Activated CD4-positive, alpha-beta T cell treated with anti-CD3 and anti-CD28 coated beads for 1 hour (primary cell): ENCODE measurements at regions not wholly inside any gene's neighbourhood (a gene's known extent, or its start where the extent isn't known, plus 50 kb on each side); places are given as distances from the start of the nearest gene placed in this dataset.

Experiments
- DNase-seq: peaks from one replicate; pipeline ENCODE4 v3.0.0-alpha.2; 2020

- no peak for DNase-seq
Measured at GRCh38 chr2:128622371-128622770, 303.7 kb upstream of the HS6ST1 start.

GRCh38 chr2:128622955-128623620 lies 304.4 kb upstream of the HS6ST1 start:
- no peak for DNase-seq

GRCh38 chr2:128623776-128624761 lies 305.4 kb upstream of the HS6ST1 start:
- DNase-seq, result no peak

DNA sequence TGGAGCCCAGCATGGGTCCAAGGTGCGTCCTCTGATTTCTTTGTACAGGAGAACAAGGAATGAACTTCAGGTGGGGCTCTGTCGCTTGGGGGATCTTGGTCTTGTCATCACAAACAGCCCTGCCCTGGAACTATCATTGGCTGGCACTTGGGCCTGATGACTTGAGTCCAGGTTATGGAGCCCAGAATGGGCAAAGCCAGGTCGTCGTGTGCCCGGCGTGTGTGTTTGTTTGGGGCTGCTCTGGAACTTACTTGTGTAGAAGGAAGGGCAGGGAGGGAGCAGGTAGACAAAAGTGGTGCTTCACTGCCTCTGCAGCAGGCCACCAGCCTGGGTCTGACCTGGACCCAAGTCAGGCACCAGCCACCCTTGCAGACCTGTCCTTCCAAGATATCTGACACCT lies 306.3 kb upstream of the HS6ST1 start:
- no peak for DNase-seq

GRCh38 chr2:128625421-128625820 lies 306.8 kb upstream of the HS6ST1 start:
- DNase-seq, result no peak

- DNase-seq, result no peak
Measured at GRCh38 chr2:128625963-128626759, 307.5 kb upstream of the HS6ST1 start.

- DNase-seq, result no peak
Measured at GRCh38 chr2:128626760-128627511, 308.3 kb upstream of the HS6ST1 start.

GRCh38 chr2:128628206-128628605 lies 309.5 kb upstream of the HS6ST1 start:
- no peak for DNase-seq

- no peak for DNase-seq
Measured at GRCh38 chr2:128628996-128629395, 310.3 kb upstream of the HS6ST1 start.

GRCh38 chr2:128630974-128631697 lies 312.5 kb upstream of the HS6ST1 start:
- no peak for DNase-seq

- no peak for DNase-seq
Measured at GRCh38 chr2:128631698-128632500, 313.2 kb upstream of the HS6ST1 start.

DNA sequence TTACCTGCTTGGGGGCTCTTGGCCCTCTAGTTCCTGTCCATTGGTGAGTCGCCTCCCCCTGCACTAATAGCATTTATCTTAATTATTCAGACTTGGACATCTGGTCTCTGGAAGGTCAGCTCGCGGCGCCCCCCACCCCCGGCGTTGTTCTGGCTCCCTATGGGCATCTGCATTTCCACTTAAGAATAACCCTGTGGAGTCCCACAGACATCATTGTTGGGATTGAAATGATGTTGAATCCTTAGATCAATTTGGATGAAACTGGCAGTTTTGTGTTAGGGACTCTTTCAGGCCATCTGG lies 313.8 kb upstream of the HS6ST1 start:
- DNase-seq, result no peak

GRCh38 chr2:128633501-128633900 lies 314.8 kb upstream of the HS6ST1 start:
- DNase-seq, result no peak

GRCh38 chr2:128635361-128635900 lies 316.8 kb upstream of the HS6ST1 start:
- no peak for DNase-seq

GRCh38 chr2:128636802-128637147 lies 318.1 kb upstream of the HS6ST1 start:
- no peak for DNase-seq

DNA sequence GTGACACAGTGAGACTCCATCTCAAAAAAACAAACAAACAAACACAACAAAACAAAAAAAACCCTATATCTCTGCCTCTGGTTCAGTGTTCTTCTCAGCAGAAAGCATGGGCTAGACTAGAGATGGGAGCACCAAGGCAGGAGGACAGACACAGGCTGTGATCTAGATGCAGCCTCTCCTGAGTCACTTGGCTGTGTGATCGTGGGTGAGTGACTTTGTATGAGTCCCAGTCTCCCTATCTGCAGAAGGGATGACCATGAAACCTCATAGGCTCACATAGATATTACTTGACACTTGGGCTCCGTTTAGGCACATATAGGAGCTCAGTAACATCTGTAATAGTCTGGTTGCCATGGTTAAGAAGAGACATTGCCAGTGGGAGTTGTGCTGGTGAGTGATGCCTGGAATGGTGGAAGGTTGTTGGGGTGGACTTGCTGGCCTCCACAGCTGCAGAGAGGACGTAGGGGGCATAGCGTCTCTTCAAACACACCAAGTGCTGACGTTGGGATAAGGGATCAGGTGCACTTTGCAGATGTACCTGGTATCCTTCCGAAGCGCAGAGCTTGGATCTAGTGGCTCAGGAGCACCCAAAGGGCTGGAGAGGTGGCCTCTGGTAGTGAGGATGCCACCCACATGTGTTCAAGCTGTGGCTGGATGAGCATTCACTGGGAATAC lies 318.9 kb upstream of the HS6ST1 start:
- no peak for DNase-seq

- no peak for DNase-seq
Measured at GRCh38 chr2:128638341-128639119, 319.9 kb upstream of the HS6ST1 start.

DNA sequence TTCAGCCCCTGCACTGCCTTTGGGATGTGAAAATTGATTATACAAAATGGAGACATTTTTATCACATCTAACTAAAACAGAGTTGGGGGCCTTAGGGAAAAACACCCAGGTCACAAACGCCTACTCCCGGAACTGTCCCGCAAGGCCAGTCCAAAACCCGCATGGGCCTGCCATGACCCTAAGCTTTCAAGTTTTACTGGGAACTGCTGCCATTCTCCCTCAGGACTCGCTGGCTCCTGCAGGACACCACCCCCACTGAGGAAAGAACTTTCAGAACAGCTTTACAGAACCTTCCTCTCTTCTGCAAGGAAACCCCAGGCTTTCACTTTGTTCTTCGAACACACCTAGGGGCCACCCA lies 320.4 kb upstream of the HS6ST1 start:
- no peak for DNase-seq

- DNase-seq, result no peak
Measured at GRCh38 chr2:128639693-128640092, 321.0 kb upstream of the HS6ST1 start.
